CD4-positive, alpha-beta T cell treated with Interleukin-15 for 1 hour (primary cell): ENCODE measurements at regions not wholly inside any gene's neighbourhood (a gene's known extent, or its start where the extent isn't known, plus 50 kb on each side); places are given as distances from the start of the nearest gene placed in this dataset.
A peak's percentile ranks its signal among the peaks of the same experiment; 100 is the strongest.
"Not testable (repeated sequence)": the region's sequence is repeated elsewhere in the genome, so short reads cannot be mapped to it uniquely, and the experiment has no call there.

Experiments
- DNase-seq: peaks from one replicate; pipeline ENCODE4 v3.0.0-alpha.2; 2020

DNA sequence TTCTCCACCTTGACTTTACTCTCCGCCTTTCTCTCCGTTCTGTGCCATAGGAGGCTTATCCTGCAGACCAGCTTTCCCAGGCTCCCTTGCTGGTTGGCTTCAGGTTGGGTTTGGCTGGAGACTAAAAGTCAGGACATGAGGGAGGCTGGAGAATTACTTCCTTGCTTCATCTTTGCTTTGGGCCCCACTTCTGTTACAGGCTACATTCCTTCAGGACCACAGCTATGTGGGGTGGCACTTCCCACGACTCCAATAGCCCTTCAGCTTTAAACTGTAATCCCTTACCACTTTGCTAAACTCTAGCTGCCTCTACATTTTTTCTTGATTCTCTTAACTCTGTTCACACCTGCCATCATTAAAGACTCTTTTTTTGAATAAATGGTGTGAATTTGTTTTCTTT is 186.7 kb upstream of the NR4A3 start:
- no peak for DNase-seq

DNA sequence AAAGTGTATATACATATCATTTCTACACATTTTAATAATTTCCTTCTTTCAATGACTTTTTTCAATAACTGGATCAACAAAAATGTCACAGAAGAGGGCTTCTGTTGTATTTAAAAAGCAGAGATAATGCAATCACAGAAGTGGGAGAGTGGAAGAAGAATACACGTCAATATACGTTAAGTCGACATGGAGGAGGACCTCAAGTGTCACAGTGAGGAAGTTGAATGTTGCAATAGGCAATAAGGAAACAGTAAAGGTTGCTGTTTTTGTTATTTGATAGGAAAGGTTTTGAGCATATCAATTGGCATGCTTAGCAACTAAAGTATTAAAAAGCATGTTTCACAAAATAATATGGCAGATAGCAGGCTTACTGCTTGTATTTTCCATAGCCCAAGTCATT is 184.0 kb upstream of the NR4A3 start:
- DNase-seq = no peak

- no peak for DNase-seq
Observed at GRCh38 chr9:99638971-99639370, 182.7 kb upstream of the NR4A3 start.

DNA sequence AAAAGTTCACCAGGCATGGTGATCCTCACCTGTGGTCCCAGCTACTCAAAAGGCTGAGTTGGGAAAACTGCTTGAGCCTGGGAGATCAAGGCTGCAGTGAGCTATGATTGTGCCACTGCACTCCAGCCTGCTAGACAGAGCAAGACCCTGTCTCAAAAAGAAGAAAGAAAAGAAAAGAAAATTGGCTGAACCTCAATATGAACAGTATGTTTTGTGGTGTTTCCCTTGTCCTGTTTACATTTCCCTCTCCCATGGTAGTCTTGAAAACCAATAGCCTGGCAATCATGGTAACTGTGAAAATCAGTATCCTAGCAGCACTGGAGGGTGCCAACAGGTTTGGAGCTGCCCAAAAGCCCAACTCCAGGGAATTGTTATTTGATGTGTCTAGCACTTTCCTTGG is 174.1 kb upstream of the NR4A3 start:
- no peak for DNase-seq

DNA sequence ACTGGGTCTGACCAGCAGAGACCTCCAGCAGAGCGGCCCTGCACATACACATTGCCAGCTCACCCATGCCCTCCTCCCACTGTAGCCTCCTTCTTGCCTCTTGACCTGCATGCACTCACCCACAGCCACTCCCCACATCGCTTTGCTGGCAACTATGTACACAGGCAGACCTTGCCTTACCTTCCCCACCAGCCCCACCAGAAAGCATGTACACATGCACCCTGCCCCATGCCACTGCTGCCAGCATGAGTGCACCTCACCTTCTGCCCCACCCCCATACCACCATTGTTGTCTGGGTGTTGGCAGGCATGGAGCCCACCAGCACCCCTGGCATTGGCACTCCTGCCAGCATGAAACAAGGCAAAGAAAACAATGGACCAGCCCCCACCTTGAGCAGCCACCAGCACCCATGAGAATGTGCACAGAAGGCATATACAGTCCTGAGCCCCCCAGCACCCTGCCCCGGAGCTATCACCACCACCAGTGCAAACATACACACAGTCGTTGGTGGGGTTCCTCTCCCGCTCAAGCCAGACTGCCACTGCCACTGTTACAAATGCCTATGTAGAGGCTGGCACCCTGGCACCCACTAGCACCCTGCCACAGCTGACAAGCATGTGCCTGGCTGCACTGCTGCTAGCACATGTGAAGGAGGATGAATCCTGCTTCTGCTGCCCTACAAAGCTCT is 171.4 kb upstream of the NR4A3 start:
- no peak for DNase-seq

DNA sequence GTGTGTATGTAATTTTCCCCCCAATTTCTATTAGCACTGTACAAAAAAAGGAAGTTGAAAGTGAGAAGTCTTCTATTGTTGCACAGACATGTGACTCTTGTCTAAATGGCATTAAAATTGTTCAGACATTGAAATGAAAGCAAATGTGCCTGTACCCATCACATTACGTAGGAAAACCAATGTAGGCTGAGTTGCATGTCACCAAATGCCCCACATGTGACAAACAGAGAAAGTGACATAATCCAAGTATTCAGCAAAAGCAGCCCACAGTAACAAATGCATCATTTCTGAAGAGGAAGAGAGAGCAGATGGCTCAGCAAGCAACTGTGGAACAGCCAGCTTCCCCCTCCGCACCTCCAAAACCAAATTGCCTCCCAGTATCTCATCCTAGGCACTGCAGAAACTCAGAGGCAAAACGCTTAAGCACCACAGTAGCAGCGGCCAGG is 161.5 kb upstream of the NR4A3 start:
- peak; percentile 54 for DNase-seq

DNA sequence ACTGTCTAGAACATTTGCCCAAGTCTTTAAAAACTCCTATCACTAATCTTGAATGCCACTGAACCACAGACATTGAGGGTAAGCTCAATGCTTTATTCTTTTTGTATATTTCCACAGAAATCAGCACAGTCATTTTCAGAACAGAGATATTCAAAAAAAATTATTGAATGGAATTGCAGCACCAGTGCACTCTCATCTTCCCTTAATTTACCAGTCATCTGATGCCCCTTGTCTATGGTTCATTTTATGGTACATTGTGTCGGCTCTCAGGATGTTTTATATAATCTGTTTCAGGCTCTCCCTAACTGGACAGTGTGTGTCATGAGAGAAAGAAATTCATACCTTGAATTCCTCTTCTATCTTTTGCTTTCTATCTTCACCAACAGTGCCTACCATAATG is 158.4 kb upstream of the NR4A3 start:
- DNase-seq = no peak

DNA sequence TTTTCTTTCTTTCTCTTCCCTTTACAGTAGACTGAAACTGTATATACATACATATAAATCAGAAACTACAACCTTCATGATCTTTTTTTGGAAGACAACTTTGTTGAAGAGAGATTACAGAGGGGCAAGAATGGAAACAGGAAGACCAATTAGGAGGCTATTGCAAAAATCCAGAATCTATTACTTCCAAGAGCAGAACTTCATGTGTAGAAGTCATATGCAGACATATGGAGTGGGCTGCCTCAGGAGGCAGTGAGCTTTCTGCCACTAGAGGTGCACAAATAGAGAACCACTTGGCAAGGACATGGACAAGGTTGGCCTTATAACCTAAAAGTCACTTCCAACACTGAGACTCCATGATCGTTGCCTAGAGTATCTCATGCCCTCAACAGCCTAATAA is 157.8 kb upstream of the NR4A3 start:
- no peak for DNase-seq

DNA sequence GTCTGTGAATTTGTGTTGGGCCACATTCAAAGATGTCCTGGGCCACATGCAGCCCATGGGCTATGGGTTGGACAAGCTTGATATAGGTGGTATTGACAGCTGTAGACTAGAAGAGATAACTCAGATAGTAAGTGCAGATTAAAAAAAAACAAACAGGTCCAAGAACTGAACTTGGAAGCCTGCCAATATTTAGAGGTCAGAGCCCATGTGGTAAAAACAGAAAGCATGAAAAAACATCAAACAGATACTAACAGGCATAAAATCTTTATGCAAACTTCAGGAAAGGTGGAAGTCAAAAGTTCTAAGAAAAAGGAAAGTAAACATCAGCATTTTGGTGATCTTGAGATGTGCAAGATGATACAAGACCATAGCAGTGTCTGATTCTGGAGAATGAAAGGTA is 155.1 kb upstream of the NR4A3 start:
- no peak for DNase-seq

GRCh38 chr9:99670886-99671285 is 150.8 kb upstream of the NR4A3 start:
- not testable (repeated sequence) for DNase-seq

DNA sequence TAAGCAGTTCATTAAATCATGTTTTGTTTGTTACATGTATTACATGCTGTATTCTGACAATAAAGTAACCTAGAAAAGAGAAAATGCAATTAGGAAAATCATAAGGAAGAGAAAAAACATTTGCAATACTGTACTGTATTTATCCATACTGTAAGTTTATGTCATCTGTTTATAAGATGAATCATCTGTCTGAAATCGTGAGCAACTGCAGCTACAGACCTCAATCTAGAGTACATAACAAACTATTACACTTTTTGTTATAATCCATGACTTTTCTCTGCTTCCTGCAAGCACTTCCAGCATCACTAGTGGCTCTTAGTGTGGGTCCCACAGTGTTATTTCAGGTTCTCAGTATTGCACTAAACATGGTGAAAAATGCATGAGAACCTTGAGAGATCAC is 144.4 kb upstream of the NR4A3 start:
- no peak for DNase-seq

DNA sequence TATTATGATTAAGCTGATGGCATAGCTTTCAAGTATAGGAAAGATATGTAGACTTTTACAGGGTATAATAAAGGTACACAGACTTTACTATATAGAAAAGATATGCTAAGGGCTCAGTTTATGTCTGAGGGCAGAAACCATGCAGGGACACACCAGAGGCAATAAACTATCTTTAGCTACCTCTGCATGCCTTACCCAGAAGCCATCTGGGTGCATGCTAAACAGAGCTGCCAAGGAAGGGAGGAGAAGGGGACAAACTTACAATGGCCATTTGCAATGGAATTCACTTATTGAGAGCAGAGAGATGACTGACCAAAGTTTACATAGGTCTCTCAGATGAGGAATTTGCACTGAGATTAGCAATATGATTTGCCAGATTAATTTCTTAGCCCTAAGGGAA is 143.1 kb upstream of the NR4A3 start:
- no peak for DNase-seq

DNA sequence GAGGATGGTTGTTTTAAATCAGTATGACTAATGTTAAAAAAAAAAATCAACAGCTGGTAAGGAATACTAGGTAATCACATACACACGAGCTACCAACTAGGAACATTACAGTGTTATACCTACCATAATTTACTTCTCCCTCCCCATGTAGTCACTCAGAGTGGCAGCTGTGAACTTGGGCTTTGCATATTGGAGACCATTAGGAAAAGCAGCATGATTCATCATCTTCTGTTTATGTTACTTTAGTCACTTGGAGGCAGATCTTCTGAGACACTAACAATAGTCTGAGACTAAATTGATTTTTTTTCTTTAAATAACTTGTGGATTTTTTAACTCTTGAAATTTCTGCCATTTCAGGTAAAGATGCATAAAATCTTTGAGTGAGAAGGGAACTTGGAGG is 141.5 kb upstream of the NR4A3 start:
- no peak for DNase-seq

- no peak for DNase-seq
Observed at GRCh38 chr9:99681113-99681512, 140.6 kb upstream of the NR4A3 start.

DNA sequence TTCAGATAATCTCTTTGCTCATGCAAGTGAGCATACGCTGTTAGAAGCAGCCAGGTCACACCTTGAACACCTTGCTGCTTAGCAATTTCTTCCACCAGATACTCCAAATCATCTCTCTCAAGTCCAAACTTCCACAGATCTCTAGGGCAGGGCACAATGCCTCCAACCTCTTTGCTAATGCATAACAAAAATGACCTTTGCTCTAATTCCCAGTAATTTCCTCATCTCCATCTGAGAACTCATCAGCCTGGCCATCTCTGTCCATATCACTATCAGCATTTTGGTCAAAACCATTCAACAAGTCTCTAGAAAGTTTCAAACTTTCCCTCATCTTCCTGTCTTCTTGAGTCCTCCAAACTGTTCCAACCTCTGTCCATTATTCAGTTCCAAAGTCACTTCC is 139.3 kb upstream of the NR4A3 start:
- no peak for DNase-seq

DNA sequence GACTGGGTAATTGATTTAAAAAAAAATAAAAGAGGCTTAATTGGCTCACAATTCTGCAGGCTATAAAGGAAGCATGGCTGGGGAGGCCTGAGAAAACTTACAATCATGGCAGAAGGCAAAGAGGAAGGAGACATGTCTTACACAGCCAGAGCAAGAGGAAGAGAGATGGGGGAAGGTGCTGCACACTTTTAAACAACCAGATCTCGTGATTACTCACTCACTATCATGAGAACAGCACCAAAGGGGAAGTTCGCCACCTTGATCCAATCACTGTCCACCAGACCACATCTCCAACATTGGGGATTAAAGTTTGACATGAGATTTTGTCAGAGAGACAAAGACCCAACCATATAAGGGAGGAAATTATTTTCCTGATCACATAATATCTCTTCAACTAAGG is 138.8 kb upstream of the NR4A3 start:
- DNase-seq = no peak

DNA sequence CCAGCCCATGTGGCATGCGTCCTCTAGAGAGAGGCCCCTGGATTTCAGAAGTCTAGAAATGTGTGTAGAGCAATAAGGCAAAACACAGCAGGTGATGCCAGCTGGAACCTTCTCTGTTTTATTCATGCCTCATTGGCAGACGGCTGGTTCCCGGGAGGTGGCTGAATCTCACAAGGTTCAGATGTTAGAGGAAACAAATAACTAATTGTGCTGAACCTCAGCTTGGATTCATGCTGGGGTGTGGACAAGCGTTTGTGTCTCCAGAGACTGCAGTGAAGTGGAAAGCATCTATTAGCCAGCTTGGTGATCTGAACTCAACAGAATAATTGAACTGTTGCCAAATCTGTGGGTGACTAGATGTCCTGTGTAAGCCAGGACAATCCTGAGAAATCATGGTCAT is 131.1 kb upstream of the NR4A3 start:
- DNase-seq = no peak

- no peak for DNase-seq
Observed at GRCh38 chr9:99693888-99694287, 127.8 kb upstream of the NR4A3 start.

DNA sequence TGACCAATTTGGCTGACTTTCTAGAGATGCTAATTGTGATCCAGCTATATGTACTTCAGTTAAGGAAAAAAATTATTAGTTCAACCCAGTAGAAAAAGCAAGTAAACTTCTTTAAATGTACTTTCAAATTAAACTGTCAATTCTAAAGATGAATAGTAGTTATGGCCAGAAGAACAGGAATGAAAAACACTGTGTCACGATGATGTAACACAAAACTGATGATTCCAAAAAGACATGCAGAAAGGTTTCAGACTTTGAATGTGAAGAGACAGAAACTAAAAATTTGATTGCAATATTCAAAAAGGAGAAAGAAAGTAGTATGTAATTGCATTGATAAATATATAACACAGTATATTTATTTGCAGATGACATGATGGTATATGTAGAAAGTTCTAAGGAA is 127.3 kb upstream of the NR4A3 start:
- DNase-seq = no peak

- no peak for DNase-seq
Observed at GRCh38 chr9:99699396-99699795, 122.3 kb upstream of the NR4A3 start.

GRCh38 chr9:99712214-99712613 is 109.5 kb upstream of the NR4A3 start:
- DNase-seq = no peak

- DNase-seq = no peak
Observed at GRCh38 chr9:99713838-99714306, 107.8 kb upstream of the NR4A3 start.

DNA sequence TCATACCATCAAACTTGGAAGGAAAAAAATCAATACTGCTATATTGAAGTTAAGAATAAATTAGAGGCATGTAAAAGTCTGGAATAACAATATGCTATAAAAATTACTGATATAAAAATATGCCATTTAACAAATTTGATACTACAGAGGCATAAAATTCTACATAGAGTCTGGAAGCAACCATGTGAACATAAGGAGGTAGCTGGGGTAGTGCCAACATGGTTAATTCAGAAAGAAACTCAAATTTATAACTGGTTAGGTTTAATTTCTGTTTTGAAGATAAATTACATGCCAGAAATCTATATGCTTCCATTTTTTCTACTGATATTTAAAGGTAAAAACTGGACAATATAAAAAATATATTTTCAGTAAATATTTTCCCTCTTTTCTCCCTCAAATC is 103.1 kb upstream of the NR4A3 start:
- no peak for DNase-seq

DNA sequence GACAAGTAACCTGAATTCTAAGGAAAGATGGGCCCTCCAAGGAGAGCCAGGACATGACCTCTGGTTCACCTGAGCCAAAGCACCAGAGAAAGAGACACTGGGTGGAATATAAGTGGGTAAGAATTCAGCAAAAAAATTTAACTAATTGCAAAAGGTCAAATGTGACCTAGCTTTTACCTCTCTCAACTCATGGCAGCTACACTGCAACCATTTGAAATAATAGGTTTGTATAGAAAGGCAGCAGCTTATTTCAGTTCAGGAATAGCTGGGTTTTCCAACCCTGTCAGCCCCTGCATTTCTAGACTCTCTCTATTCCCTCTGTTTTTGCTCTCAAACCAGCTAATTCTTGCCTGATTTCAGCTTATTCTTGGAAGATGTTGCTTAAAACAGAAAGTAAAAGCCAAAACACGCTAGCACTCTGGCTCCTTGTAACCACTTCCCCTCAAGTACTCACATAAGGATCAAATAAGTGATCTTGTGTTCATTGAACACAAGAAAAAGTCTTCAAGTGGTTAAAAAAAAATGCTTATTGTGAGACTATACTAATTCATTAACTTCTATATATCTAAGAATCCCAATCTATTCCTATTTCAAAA is 101.1 kb upstream of the NR4A3 start:
- no peak for DNase-seq

- no peak for DNase-seq
Observed at GRCh38 chr9:99721898-99722297, 99.8 kb upstream of the NR4A3 start.
